HEK293 (cell line): ENCODE measurements at regions not wholly inside any gene's neighbourhood (a gene's known extent, or its start where the extent isn't known, plus 50 kb on each side); places are given as distances from the start of the nearest gene placed in this dataset.

ENCODE experiments used
- ATF2 ChIP-seq: fragments of 450-650 bp; formaldehyde crosslinking; IDR thresholded peaks from 2 replicates; pipeline ENCODE4 v1.5.1; 2016; ENCODE audit warnings: missing biosample characterization, missing genetic modification characterization, low read depth
- CTCF ChIP-seq: fragments of 450-650 bp; formaldehyde crosslinking; IDR thresholded peaks from 2 replicates; pipeline ENCODE4 v1.5.1; 2016; ENCODE audit warnings: missing biosample characterization, missing genetic modification characterization
- PBX3 ChIP-seq: sonication (generic); formaldehyde crosslinking; IDR thresholded peaks from 2 replicates; pipeline ENCODE4 v1.8.1; 2022; ENCODE audit warnings: mild to moderate bottlenecking, moderate library complexity, missing genetic modification reagents
- REST ChIP-seq: fragments of 450-650 bp; formaldehyde crosslinking; IDR thresholded peaks from 2 replicates; pipeline ENCODE4 v1.5.1; 2016; ENCODE audit warnings: missing biosample characterization, missing genetic modification characterization
- TCF7L2 ChIP-seq: IDR thresholded peaks from 2 replicates; pipeline ENCODE4 v1.6.1; 2011; ENCODE audit warnings: low read depth, mild to moderate bottlenecking, inconsistent platforms, low read length, moderate library complexity, borderline replicate concordance
- YY1 ChIP-seq: fragments of 450-650 bp; formaldehyde crosslinking; IDR thresholded peaks from 2 replicates; pipeline ENCODE4 v1.5.1; 2018; ENCODE audit warnings: missing biosample characterization, missing genetic modification characterization
- ZNF211 ChIP-seq: fragments of 450-650 bp; formaldehyde crosslinking; IDR thresholded peaks from 2 replicates; pipeline ENCODE4 v1.5.1; 2016; ENCODE audit warnings: low read depth, missing biosample characterization, missing genetic modification characterization
- ZNF423 ChIP-seq: fragments of 450-650 bp; formaldehyde crosslinking; IDR thresholded peaks from 2 replicates; pipeline ENCODE4 v1.5.1; 2016; ENCODE audit warnings: missing biosample characterization, missing genetic modification characterization
- ZNF433 ChIP-seq: fragments of 450-650 bp; formaldehyde crosslinking; IDR thresholded peaks from 2 replicates; pipeline ENCODE4 v1.5.1; 2016; ENCODE audit warnings: missing biosample characterization, missing genetic modification characterization, low read depth
- ZNF513 ChIP-seq: fragments of 450-650 bp; IDR thresholded peaks from 2 replicates; pipeline ENCODE4 v1.5.1; 2018; ENCODE audit warnings: missing biosample characterization, missing genetic modification characterization
- ZNF600 ChIP-seq: fragments of 450-650 bp; formaldehyde crosslinking; IDR thresholded peaks from 2 replicates; pipeline ENCODE4 v1.5.1; 2016; ENCODE audit warnings: missing biosample characterization, missing genetic modification characterization

- no peak for TF ChIP-seq YY1
- TF ChIP-seq ZNF433 (tag by site-specific recombination), result no peak
- no peak for TF ChIP-seq TCF7L2
- TF ChIP-seq ZNF211 (tag by site-specific recombination), result no peak
- no peak for TF ChIP-seq ZNF600 (tag by site-specific recombination)
- TF ChIP-seq CTCF, result no peak
- TF ChIP-seq ATF2, result no peak
- no peak for TF ChIP-seq ZNF513
- no peak for TF ChIP-seq REST (tag by site-specific recombination)
- TF ChIP-seq ZNF423 (tag by site-specific recombination), result no peak
- TF ChIP-seq PBX3 (CRISPR knock-in tag), result no peak
Observed at GRCh38 chr3:31403197-31403596, 129.5 kb upstream of the STT3B start.
